ENCODE measurements at regions not wholly inside any gene's neighbourhood (a gene's known extent, or its start where the extent isn't known, plus 50 kb on each side); places are given as distances from the start of the nearest gene placed in this dataset.
"Not testable (repeated sequence)": the region's sequence is repeated elsewhere in the genome, so short reads cannot be mapped to it uniquely, and the experiment has no call there.

DNA sequence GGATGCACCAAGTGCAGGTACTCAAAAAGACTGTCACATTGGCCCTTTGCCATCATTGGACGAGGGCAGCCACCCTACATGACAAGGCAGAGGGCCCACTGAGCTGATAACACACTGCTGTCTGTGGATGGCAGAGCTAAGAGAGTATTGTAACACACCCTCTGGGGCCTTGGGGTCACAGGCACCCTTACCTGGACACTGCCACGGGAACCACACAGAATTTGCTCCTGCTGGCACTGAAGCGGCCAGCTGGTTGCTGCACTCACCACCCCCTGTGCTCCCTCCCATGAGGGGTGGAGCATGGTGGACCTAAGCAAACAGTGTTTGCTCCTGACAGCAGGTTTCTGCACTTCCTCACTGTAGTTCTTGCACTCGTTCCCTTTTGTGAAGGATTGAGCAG lies 208.2 kb upstream of the SGO1 start:
- DNase-seq: no peak

DNA sequence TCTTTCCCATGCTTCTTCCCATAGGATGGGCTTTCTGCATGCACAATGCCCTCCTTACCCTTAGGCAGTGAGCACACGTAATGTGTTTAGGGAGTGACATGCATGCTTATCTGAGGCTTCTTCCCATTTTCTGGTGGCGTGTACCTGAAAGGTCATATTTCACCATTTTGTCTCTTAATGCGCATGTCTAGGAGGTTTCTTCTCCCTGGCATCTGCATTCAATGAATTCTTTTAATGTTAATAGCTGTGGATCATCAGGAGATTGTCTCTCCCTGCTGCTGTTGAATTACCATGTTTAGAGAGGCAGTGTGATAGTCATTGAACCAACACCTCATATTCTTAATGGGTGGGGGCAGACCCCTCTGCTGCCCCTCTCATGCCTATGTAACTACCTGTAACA lies 205.6 kb upstream of the SGO1 start:
- no peak for DNase-seq

DNA sequence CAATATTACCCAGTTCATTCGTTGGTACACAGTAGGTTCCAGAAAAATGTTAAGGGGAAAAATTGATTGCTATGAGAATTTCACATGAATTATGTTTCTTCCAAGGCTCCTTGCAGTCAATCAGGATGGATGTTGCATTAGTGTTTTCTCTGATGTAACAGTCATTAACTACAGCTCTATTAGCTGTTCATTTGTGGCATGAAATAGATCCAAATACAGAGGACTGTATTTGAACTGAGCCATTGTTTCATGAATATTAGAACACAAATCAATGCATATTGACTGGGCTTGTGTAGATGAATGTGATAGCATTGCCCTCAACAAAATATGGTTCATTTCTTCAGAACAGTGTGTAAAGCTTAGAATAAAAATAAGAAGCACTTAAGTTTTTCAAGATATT lies 203.0 kb upstream of the SGO1 start:
- no peak for DNase-seq

DNA sequence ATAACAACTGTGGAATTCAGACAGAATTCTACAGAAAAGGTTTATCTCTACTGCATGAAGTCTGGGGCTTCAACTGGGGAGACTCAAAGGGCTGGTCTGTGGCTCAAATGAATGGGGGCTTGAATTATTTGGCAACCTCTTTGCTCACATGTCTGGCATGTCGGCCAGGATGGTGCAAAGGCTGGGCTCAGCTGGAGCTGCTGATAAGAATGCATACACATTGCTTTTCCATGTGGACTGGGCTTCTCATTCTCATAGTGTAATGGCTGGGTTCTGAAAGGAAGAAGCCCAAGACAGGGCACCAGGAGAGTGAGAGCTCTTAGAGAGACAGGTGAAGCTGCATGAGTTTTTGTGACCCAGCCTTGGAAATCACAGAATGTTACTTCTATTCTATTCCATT lies 194.3 kb upstream of the SGO1 start:
- no peak for DNase-seq

DNA sequence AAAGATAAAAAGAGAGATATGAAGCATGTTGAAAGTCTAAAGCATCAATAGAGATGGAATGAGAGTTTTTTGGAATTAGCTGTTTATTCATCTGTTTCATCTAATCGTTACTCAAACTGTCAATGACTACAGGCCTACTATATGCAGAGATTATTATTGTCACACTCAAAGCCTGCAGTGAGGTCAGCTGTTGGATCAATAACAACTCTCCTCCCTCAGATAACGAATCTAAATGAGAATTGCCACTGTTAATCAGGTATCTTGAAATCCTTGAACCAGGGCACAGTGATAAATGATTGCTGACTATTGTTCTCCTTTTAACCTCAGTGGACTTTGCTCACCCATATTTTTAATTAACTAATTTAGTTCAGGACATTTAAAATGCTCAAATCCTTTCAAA lies 192.3 kb upstream of the SGO1 start:
- no peak for DNase-seq

DNA sequence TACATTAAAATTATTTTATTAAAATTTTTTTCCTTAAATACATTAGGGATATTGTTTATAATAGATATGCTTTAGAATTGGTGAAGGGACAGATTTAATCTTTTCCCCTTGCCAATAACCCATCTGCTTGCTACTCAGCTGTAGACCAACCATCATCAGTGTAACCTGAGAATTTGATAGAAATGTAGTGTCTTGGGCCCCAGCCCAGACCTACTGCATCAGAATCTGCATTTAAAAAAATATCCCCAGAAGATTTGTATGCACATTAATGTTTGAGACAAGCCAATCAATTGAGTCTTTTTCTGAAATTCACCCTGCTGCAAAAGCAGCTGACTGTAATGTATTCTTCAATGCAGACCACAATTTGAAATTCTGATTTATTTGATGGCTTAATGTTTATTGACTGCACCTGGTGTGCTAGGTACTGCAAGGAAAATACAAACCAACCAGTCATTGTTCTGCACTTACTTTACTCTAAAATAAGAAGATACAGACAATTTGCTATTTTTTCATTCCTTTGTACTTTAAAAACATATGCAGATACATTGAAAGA lies 190.7 kb upstream of the SGO1 start:
- DNase-seq: no peak

DNA sequence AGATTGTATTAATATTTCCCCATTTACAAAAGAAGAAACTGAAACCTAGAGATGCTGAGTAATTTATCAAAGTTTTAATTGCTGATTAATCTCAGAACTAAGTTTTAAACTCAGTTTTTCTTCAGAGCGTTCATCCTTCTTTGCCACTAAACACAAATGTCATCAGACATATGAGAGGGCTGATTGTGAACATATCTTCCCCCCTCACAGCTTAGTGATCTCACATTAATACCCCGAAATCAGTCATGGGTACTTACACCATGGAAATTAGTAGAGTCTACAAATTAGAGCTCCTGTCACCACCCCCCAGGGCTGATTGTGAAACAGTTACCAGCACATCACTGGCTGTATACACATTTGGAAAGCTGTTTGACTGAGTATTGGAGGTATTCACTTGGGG lies 189.3 kb upstream of the SGO1 start:
- DNase-seq: no peak

DNA sequence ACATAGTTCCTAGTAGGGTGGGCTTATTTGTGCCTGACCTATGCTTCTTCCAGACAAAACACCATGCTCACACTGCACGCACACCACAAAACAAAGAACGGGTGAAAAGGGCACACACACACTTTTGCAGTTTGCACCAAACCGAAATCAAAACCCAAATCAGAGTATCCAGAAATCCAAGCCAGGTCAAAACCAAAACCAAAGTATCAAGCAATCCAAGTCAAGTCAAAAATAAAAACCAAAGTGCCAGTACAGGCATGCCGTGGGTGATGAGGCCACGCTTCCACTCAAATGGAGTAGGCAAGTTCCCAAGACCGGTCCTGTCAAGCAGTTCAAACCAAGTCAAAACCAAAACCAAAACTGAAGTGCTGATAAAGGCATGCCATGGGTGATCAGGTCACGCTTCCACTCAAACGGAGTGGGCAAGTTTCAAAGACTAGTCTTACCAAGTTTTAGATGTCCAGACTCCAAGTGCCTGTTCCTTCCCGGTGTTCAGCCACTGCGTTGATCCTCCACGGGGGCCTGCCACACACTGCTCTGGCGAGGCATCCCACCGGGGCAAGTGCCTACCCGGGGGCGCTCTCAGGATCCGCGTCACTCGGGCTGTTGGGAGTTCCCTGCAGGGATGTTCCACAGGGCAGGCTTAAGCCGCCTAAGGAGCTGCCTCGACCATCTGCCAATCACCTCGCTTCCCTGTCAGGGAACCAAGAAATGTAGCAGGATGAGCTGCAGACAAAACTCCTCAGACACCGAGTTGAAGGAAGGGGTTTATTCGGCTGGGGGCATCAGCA lies 184.5 kb upstream of the SGO1 start:
- DNase-seq: not testable (repeated sequence)

DNA sequence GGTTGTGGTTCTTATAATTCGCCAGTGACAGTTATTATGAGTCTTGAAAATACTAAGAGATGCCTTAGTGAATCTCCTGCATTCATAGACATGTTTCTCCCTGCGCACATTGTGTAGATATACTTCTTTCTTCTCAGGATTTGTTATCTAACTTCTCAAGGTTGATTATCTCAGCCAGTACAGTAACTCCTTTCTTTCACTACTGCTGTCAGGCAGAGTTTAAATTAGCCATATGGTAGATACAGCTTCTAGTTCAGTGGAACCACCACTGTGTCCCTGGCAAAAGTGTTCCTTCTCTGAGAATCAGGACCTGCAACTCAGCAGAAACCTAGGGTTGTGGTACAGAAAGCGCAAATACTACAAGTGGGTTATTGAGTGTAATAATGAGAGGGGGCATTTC lies 175.0 kb upstream of the SGO1 start:
- no peak for DNase-seq

DNA sequence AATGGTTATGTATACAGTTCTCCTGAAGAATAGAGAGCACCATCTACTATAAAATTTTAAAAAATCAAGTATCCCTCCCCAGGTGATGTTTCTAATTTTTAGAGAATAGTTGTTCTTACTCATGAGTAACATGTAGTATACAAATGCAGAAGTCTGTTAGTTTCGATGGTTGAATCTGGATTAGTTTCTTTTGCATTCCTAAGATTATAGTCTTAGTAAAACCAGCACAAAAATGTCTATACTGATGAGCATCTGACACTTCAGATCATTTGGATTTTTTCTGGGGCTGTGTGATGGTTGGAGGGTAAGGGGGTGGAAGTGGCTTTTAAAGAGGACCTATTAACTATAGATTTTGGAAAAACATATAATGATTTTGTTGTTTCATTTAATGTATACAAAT lies 167.3 kb upstream of the SGO1 start:
- no peak for DNase-seq

DNA sequence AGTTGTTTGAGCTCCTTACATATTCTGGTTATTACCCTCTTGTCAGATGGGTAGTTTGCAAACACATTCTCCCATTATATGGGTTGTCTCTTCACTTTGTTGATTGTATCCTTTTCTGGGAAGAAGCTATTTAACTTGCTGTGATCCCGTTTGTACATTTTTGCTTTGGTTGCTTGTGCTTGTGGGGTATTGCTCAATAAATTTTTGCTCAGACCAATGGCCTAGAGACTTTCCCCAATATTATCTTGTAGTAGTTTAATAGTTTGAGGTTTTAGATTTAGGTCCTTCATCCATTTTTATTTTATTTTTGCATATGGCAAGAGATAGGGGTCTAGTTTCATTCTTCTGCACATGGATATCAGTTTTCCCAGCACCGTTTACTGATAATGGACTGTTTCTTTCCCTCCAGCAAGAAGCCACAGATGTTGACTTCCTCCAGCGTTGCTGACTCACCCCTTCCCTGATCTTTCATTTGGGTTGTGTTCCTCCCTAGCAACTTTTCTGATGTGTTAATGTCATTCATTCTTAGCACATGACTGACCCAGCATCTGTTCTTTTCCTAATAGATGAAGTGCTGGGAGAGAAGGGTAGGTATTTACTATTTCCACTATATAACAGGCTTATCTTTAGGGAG lies 166.7 kb upstream of the SGO1 start:
- DNase-seq: no peak

DNA sequence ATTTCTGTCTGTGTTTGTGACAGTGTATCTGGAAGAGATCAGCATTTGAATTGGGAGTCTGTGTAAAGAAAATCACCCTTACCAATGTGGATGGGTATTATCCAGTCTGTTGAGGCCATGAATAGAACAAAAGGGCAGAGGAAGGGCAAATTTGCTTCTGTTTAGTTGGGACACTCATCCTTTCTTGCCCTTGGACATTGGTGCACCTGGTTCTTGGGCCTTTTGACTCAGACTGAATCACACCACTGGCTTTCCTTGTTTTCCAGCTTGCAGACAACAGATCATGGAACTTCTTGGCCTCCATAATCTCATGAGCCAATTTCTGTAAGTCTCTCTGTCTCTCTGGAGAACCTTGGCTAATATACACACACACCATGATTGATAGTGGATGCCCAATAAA lies 164.4 kb upstream of the SGO1 start:
- DNase-seq: no peak

DNA sequence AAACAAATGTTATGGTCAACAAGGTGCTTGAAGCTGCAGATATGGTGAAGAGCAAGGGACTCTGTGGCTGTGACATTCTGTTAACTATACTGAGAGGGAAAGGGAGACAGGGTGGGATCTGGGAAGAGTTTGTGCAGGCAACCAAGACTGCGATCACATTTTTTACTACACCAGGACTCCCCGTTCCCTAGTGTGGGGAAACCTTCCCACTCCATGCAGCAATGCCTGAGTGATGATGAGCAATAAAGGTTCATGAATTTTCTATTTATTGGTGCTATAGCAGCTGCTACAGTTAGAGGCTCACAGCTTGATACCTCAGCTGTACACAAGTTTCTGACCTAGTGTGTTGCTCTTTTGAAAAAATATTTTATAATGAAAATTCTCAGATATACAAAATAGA lies 160.9 kb upstream of the SGO1 start:
- DNase-seq: no peak

DNA sequence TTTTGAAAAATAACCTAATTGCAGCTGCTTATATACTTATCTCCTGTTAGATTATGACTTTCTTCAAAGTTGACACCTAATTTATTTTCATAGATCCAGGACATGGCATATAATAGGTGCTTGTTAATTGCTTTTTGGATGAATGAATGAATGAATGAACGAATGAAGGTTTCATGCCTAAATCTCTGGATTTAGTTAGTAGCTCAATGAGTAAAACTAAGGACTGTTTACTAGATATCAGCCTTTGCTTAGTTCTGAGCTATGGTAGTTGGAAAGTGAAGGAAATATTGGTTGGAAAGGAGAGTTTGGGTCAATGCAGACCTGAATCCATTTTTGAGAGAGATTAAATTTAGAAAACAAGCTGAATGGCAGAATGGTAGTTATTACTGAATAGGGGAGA lies 160.4 kb upstream of the SGO1 start:
- no peak for DNase-seq

DNA sequence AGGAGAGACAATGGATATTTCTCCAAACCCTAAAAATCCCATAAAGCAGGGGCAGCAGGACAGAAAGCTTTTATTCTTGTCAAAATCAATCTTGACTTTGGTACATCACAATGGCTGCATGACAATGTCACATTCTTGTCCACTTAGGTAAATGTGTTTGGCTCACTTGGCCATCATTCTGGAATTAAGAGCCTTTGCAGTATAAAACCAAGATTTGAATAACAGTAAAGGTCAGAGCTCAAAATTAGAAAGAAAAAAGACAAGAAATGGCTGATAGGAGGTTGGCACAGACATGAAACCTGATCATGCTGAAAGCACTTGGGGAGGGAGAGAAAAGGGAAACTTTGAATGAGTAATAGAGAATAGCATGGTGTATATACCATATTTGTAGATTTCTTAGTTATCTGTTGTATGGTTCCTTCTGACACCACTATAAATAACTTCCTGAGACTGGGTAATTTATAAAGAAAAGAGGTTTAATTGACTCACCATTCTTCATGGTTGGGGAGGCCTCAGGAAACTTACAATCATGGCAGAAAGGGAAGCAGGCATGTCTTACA lies 158.5 kb upstream of the SGO1 start:
- no peak for DNase-seq

DNA sequence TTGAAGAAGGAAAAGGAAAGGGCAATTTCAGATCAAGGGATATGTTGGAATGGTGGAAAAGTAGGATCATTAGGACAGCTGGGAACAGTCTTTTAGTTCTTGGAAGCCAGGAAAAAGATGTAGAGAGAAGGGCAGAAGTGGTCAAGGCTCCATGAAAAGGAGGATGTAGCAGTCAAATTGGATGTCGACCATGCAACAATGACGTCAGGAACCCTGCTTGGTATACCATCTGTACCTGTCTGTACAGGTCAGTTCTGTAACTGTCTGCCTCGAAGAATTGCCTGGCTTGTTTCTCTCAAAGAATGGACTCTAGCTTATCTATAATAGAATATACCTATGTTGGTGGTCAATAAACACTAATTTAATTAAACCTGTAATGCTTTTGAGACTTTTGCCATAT lies 157.8 kb upstream of the SGO1 start:
- DNase-seq: no peak

DNA sequence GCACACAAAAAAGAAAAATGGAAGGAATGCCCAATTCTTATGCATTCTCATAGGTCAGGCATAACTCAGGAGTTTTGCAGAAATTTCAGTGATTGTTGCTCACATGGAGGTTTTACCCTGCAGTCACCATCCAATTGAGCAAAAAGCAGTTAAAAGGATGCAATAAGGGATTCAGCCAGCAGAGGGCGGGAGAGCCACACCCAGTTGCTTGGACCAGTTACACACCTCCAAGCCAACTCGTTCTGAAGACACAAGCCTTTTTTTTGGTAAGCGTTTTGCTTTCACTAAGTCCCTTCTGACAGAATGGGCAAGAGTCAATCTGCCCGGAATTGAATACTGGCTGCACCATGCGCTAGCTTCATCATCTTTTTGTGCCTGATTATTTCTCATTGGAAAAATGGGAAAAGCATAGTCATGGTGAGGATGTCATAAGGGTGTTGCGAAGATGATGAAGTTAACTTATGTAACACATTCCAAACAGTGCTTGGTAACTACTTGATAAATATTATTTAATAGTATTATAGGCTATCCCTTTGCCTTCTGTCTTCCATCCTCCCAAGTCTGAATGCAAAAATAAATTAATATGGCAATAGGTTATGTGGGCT lies 154.4 kb upstream of the SGO1 start:
- DNase-seq: peak; percentile 76

DNA sequence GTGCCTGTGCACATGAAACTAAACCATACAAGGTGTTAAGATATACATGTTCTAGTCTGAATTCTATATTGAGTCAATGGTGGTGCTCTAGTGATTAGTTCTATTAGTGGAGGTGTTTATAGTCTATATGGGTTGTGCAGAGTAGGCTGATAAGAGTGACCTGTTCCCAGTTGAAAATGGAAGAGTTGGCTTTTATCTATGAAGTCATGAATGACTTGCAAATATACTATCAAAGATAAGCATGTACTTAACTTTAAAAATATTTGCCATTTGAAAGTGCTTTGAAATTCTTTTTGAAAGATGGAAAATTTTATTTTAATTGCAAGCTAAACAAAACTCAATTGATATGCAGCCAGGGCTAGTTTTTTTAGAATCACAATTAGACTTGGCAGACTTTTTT lies 150.6 kb upstream of the SGO1 start:
- no peak for DNase-seq

DNA sequence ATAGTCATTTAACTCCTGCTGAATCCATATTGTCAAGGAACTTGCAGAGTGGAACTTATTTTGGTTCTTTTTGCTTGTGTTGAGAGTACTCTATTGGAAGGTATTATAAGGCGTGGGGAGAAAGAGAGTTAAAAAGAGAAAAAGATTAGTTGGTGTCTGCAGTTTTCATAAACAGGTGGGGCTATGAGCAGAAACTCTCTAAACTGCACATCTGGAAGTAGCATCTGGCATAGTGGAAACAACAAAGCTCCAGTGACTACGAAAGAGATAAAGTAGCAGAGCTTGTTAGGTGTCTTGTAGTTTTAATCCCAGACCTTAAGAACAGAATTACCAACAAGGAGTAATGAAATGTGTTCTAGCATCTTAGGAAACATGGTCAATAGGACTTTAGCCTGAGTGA lies 148.8 kb upstream of the SGO1 start:
- no peak for DNase-seq

DNA sequence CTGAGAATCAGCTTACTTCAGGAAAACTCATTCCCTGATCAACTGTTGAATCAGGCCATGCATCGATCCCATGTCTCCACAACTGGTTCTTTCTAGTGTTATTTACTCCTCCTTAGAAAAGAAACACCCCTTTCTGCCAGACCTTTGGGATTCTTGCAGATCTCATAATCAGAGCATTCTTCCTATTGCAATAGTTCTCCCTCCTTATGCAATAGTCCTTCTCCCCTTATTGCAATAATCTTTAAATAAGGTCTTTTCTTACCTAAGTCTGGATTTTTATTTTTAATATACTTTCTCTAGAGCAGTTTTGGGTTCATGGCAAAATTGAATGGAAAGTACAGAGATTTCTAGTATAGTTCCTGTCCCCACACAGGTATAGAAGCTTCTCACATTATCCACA lies 141.9 kb upstream of the SGO1 start:
- no peak for DNase-seq

DNA sequence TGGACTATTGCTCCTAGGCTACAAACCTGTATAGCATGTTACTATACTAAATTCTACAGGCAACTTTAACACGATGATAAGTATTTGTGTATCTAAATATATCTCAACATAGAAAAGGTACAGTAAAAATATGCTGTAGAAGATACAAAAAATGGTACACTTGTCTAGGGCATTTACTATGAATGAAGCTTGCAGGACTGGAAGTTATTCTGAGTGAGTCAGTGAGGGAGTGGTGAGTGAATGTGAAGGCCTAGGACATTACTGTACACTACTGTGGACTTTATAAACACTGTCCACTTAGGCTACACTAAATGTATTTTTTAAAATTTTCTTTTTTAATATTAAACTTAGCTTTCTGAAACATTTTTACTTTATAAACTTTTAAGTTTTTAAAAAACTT lies 140.5 kb upstream of the SGO1 start:
- DNase-seq: no peak

DNA sequence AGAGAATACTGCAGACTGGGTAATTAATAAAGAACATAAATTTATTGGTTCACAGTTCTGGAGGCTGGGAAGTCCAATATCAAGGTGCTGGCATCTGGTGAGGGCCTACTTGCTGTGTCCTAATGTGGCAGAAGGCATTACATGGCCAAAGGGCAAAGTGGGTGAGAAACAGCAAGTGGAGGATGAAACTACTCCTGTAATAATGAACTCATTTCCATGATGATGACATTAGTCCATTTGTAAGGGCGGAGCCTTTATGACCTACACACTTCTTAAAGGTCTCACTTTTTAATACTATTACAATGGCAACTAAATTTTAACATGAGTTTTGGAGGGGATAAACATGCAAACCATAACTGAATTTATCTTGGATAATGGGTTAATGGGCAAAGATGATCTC lies 139.6 kb upstream of the SGO1 start:
- no peak for DNase-seq

All from skin of body (tissue), 1 donor.